Breast epithelium (tissue), 3 donors: ENCODE measurements at regions not wholly inside any gene's neighbourhood (a gene's known extent, or its start where the extent isn't known, plus 50 kb on each side); places are given as distances from the start of the nearest gene placed in this dataset.

ENCODE experiments used
- CTCF ChIP-seq, 3 donors: fragments of 450-650 bp; IDR thresholded peaks; one replicate each; pipeline ENCODE4 v1.5.1; 2016 to 2017; ENCODE audit warnings: antibody characterized with exemption in 3 of 3, mild to moderate bottlenecking in 3 of 3, moderate library complexity in 3 of 3
- POLR2A ChIP-seq: fragments of 450-650 bp; IDR thresholded peaks from one replicate; pipeline ENCODE4 v1.6.1; 2016; ENCODE audit warnings: antibody characterized with exemption, mild to moderate bottlenecking, moderate library complexity
- POLR2AphosphoS5 ChIP-seq, 3 donors: sonication (generic); formaldehyde crosslinking; IDR thresholded peaks; one replicate each; pipeline ENCODE4 v1.6.1; 2017; ENCODE audit warnings: antibody characterized with exemption in 3 of 3

GRCh38 chr20:60669211-60669610, 582.9 kb upstream of the CDH4 start:
- TF ChIP-seq CTCF (IDR thresholded peaks at IDR 0.05) (no peak), POLR2A (no peak), POLR2AphosphoS5 (IDR thresholded peaks at IDR 0.05) (no peak)
